GM18498 (cell line): ENCODE measurements at regions not wholly inside any gene's neighbourhood (a gene's known extent, or its start where the extent isn't known, plus 50 kb on each side); places are given as distances from the start of the nearest gene placed in this dataset.
"Not testable (repeated sequence)": the region's sequence is repeated elsewhere in the genome, so short reads cannot be mapped to it uniquely, and the experiment has no call there.

Source experiments
- ATAC-seq: cut with Tn5 transposase; IDR thresholded peaks from one replicate; pipeline ENCODE4 v1.9.1; 2021; ENCODE audit warnings: mild to moderate bottlenecking, moderate library complexity; ENCODE audit not compliant: unreplicated experiment

DNA sequence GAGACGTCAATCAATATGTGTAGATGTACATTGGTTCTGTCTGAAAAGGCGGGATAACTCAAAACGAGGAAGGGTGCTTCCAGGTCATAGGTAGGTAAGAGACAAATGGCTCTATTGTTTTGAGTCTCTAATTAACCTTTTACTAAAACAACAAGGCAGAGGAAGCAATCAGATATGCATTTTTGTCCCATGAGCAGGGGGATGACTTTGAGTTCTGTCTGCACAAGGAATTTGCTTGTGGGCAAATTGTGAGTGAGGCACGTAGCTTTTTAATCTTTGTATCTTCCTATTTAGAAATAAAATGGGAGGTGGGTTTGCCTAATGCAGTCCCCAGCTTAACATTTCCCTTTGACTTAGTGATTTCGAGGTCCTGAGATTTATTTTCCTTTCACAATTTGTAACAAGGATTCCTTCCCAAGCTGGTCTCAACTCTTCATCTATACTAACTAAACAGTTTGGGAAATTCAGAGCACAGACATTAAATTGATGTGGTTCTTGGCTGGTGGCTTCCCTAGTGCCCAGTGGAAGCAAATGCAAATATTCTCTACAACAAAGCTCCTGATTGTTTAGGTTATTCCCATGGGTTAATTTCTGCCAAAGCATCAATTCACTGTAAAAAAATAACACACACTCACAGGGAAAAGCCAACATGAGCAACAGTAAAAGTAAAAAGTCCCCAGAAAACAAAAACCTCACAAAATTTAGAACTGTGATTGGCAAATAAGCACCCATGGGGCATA lies 738.8 kb upstream of the SGO1 start:
- no peak for ATAC-seq

DNA sequence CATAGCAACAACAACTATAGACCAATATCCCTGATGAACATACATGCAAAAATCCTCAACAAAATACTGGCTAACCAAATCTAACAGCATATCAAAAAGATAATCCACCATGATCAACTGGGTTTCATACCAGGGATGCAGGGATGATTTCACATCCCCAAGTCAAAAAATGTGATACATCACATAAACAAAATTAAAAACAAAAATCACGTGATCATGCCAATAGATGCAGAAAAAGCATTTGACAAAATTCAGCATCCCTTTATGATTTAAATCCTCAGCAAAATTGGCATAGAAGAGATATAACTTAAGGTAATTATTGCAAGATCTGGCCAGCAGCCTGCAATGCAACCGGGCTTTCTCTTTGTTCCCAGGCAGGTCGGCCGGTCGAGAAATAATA lies 735.1 kb upstream of the SGO1 start:
- ATAC-seq, result not testable (repeated sequence)

DNA sequence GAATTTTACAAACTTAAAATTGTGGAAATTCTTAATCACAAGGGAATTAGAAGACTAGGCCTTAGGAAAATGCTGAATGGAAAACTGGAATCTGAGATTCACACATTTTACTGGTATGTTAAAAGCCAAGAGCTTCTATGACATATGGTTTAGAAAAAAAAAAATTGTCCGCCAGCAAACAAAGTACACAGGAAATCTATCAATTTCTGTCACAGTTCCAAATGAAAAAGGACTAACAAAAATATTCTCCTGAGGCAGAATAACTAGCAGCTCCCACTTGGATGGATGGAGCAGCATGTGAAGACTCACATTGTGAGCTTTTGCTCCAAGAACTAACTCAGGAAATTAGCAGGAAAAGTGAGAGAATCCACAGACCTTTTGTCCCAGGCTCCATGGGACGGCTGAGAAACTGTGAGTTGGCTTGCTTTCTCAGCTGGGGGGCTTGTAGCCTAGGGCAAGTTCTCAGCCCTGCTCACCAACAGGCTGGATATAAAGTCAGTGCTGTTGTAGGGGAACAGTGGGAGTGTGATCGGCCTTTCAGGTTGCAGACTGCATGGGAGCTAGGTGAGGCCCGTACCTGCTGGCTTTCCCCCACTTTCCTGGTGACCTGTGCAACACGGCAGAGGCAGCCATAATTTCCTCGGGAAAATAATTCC lies 731.1 kb upstream of the SGO1 start:
- ATAC-seq, result no peak

DNA sequence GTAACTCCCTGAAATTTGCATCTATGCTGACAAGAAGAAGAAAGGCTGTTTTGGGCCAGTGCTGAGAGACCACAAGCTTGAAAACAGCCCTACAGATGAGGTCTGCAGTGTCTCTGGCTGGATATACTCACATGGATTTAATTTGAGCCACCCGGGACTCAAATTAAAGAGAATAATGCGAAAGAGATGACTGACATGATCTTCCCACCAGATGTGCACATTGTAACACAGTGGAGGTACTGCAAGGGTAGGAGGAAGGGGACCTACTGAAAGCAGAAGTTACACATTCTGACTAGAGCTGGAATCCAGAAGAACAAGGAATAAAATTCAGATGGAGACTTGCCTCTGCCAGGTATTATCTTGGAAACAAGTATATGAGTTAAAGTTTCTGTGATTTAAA lies 728.3 kb upstream of the SGO1 start:
- no peak for ATAC-seq

DNA sequence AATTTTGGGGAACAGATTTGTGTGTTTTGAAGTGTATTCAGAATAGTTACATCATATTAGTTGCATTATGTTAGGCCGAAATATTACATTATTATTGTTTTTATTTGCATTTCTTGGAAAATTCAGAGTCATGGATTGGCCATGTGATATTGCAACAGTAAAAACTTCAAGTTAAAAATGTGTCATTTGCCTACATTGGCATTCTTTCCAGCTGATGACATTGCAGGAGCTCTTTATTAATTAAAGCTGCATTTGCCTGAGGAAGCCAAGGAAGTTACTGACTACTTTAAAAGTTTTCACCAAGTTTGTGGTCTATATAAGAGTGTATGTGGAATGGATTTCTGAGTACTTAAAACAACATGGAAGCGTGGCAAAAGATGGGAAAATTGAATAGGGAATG lies 726.4 kb upstream of the SGO1 start:
- ATAC-seq, result no peak

DNA sequence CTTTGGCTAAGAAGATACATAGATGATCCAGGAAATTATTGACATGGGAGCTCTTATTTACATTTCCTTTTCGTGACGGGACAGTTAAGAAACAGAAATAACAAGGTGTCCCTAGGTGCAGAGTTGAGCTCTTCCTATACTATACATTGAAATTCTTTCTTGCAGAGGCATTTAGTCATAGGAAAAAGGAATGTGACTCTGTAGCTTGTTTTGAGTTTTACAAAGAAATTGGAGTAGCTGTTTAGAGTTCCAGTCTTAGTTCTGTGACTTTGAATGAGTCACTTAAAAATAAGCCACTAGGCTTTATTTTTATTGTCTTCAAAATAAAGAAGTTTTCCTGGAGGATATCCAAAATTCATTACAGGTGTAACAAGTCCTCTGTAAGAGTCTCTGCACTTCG lies 723.5 kb upstream of the SGO1 start:
- no peak for ATAC-seq

DNA sequence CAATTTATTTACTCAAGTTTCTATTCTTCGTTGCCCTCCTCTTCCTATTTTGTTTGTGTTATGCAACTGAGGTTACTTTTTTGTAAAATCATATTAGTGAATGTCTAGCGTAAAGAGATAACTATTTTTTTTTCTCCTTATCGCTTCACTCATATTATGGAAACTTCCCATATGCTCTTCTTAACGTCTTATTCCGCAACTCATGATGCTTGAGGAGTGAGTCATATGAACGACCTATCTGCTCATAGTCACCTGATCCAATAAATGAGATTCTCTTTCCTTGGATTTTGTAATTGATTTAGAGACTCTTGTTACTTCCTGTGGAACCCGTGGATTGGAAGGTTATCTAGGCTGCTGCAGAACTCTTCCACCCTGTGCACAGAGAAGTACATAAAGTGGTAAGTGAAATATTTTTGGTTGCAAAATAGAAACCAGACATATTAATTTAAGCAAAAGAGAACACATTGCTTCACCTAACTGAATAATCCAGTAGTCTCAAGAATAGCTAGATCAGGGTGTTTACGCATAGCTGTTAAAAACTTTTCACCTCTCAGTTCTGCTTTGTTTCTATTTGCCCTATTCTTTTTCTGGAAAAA lies 719.3 kb upstream of the SGO1 start:
- ATAC-seq, result no peak

DNA sequence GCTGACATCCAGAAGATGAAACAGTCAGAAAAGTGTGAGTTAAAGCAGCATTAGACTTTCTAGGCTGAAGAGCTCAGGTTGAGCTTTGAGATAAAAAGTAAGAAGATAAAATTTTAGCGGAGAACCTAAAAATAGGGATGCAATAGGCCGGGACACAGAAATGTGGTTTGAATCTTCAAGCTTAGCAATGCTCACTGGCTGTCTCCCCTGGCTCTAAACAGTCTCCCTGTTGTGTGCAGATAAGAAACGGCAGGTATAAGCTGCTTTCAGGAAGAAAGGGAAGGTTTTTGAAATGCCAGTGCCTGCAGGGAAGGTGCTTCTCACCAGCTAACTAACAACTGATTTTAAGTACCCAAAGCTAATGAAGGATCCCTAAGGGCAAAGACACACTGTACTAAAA lies 718.7 kb upstream of the SGO1 start:
- no peak for ATAC-seq

DNA sequence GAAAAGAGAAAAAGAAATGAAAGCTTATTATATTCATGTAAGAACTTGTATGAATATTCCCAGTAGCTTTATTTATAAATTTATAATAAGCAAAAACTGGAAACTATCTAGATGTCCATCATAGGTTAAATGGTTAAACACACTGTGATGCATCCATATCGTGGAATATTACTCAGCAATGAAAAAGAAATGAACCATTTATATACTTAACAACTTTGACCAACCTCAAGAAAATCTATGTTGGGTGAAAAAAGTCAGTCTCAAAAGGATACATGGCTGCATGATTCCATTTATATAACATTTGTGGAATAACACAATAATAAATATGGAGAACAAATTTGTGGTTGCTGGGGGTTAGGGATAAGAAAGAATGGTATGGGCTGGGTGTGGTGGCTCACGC lies 713.0 kb upstream of the SGO1 start:
- ATAC-seq, result no peak

DNA sequence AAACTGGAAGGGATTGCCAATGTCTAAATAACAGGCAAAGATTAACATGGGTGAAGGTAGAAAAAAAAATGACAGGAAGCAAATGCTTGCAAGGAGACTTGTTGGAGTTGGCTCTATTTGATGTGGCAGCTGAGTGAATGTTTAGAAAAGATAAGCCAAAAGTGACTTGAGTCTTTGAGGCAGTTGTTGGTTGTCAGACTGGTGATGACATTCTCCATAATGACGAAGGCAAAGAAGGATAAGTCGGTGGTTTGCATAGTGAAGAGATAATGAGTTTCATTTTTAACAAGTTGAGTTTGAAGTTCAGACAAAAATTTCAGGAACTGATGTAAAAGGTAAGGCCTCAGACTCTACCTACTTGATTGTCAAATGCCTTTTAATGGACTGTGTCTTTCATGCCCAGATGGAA lies 704.1 kb upstream of the SGO1 start:
- no peak for ATAC-seq

DNA sequence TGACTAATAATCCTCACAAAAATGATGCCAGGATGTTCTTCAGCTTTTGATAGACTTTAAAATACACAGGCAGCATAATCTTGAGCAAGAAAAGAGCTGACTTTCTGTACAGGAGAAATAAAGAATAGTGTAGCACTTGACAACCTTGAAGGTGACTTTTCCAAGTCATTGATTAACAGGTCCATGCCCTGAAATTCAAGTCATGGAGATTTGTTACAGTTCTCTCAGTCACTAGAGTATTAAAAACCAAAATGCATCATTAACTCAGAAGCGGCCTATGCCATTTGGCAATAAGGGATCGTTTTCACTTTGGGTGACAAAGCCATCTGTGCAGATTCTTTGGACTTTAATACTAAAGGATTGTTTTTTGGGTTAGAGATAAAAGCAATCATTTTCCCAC lies 692.7 kb upstream of the SGO1 start:
- ATAC-seq, result no peak

DNA sequence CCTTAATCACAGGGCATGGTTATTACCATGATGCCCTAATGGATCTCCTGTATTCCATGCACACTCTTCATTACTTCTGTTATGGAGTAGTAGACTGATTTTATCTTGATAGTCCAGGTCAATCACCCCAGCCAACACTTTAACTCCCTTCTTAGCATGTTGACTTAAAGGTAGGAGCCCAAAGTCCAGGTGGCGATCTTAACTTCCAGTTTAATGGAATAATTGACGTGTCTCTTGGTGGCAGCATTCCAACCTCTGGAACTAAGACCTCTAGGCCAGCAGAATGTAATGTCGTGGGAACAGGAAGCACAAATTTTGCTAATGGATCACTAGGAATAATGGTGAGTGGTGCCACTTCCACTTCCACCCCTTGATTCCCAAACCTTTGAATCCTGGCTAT lies 687.2 kb upstream of the SGO1 start:
- no peak for ATAC-seq

DNA sequence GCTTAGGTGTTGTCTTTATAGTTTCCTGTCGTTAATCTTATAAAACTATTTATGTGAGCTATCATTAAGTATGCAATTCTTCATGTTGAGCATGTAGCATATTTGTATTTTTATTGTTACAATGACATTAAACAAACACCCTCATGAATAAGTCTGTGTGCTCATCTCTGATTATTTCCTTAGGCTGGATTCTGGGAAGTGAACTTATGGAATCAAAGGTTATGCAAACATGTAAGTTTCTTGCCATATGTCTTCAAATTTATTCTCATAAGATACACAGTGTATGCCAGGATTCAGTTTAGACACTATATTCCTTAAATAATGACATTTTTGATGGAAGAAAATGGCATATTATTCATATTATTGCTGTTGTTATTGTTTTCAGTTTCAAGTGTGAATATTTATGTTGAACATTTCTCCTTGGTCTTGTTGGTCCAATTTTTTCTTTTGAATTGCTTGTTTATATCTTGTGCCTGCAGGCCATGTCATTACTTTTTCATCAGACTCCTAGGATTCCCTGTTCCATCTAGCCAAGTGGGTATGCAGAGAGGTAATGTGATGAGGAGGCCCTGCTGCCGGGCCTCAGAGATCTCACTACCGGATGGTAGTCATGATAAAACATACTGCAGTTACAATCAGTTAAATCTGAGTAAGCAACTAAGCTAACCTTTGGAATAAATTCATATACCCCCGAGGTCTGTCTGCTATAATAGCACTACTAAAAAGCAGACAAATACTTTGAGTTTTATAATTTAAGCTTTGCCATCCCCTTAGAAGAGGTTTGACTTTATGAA lies 684.3 kb upstream of the SGO1 start:
- no peak for ATAC-seq

DNA sequence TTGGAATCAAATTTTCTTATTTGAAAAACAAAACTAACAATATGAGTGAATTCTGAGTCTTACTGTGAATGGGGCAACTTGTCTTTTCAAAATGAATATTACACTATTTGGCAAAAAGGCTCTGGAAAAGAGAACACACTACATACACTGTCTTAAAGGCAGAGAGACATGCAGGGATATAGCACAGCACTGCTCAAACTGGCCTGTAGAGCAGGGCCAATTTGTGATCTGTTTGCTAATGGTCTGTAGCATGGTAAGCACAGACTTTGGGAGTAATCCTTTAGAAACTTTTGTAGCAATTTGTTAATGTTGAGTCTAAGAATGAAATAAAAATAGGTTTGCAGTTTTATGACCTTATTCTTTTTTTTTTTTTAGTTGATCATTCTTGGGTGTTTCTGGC lies 679.8 kb upstream of the SGO1 start:
- ATAC-seq, result no peak

DNA sequence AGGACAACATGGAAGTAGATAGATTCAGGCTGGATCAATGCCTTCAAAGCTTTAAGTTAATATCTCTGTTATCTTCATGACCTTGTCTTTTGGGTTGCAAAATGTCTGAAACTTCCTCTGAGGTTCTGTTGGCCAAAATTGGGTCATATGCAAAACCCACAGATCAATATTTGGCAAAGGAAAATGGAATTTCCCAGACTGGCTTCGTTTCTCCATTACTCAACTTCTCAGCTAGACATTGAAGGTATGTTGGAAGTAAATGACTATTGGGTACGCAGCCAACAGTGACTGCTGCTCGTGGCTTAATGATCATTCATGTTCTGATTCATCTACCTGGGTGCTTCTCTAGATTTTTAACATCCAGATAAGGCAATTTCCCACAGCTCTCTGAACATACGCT lies 675.4 kb upstream of the SGO1 start:
- ATAC-seq, result no peak

DNA sequence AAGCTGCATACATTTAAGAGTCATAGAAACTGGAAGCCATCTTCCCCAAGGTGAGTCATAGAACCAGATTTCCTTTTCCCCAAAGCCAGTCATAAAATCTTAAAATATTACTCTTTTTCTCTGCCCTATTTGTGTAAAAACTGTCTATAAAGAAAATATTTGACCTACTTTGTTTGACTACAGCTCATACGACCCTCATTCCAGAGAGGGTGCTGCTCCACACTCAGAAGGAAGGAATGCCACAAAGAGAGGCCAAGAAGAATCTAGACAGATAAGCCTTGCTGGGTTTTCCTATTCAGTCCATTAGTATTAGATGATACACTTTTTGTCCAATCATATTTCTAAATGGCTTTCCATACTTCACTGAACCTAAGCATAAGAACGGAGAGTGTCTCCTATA lies 671.6 kb upstream of the SGO1 start:
- ATAC-seq, result no peak

DNA sequence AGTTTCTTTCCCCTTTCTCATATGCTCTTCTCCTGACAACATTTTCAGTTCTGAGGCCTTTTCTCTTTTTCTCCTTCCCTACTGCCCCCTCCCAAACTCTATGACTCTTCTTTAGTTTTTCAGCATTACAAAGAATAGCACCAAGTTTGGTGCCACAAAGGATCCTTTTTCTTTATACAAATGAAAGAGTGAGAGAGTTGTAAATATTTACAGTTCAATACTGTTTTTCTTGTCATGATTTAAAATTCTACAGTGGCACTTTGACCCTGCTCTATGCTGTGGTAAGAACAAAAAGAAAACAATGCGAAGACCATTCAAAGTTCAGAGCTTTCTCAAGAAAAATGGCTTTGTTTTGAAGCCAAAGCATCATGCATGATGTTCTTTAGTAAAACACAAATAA lies 667.9 kb upstream of the SGO1 start:
- no peak for ATAC-seq

DNA sequence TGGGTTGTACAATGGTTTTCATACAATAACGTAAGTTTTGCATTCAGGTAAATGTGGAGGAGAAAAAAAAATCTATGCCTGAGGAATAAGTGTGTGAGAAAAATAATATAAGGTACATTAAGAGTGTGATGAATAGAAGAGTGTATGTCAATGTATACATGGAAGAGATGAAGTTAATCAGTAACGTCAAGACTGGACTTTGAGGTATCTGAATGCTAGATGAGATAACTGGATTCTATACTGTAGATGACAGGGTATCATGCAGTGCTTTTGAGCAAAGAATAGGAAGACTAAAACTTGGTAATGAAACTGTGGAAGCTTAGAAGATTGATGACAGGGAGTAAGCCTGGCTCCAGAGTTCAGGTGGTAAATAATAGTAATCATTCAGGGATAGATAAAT lies 666.7 kb upstream of the SGO1 start:
- ATAC-seq, result no peak

DNA sequence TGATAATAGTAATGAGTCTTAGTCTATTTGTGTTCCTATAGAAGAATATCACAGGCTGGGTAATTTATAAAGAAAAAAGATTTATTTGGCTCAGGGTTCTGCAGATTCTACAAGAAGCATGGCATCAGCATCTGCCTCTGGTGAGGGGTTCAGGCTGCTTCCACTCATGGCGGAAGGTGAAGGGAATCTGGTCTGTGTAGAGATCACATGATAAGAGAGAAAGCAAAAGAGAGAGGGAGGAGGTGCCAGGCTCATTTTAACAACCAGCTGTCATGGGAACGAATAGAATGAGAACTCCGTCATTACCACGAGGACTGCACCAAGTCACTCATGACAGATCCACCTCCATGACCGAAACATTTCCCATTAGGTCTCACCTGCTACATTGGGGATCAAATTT lies 664.0 kb upstream of the SGO1 start:
- ATAC-seq, result no peak

DNA sequence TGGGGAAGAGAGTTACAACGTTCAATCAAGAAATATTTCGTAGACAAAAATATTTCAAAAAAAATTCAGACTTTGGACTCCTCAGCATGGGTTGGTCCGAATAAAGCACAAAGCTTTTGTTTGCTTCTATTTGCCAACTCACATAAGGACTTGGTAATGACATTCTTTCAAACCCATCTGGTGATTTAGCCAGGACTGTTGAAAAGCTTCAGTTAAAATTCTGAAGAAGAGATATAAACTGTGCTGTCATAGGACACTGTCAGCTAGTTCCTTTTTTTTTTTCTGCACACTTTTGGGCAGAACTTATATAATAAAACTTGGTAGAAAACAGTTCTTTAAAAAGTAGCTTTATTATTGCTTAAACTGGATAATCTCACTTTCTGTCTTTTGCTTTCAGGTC lies 660.8 kb upstream of the SGO1 start:
- no peak for ATAC-seq

DNA sequence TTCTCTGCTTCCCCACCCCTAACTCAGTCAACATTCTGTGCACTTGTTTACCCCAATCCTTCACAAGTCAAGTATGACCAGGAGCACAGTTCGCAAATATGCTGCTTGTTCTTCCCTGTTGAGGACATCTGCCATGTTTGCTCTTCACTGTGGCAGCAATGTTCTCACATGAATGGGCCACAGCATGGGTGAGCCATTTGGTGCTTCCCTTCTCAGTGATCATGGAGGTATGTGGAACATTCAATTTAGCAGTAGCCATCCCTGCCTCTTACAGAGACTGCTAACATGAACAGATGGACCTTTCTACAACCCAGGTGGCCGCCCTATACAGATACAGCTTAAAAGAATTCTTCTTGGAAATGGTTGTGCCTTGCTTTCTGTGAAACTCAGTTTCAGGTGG lies 660.1 kb upstream of the SGO1 start:
- no peak for ATAC-seq

DNA sequence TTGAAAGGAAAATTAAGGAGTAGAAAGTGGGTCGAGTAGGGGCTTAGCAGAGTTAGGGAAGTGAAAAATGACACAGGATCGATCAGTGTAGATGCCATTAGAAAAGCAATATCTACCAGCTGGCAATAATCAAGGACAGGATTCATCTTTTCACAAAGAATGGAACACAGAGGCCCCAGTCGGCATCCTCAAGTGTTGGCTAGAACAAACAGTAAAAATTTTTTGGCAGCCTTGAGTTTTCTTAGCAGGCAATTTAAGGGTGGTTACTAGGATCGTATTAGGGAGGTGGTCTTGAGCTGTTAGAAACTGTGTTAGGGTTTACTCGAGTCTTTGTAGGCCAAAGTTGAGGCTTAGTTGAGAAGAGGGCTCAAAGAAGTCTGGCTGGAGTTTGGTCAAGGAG lies 658.8 kb upstream of the SGO1 start:
- no peak for ATAC-seq
